H1 (cell line): ENCODE measurements at regions not wholly inside any gene's neighbourhood (a gene's known extent, or its start where the extent isn't known, plus 50 kb on each side); places are given as distances from the start of the nearest gene placed in this dataset.

ENCODE experiments used
- PHF8 ChIP-seq: fragments of 200-600 bp; sonication (generic); conservative IDR thresholded peaks from 2 replicates; pipeline ENCODE4 v1.7.1; 2012; ENCODE audit warnings: low read depth, mild to moderate bottlenecking, inconsistent platforms, low read length, moderate library complexity
- SIN3A ChIP-seq, 2 experiments: IDR thresholded peaks in 1 of 2; conservative IDR thresholded peaks in 1 of 2; 2 replicates each; pipeline ENCODE4 v1.6.1; 2011 to 2012; ENCODE audit warnings: low read length in 2 of 2, improper control_type of control experiment in 1 of 2, low read depth in 1 of 2, mild to moderate bottlenecking in 1 of 2
- SP2 ChIP-seq: IDR thresholded peaks from 2 replicates; pipeline ENCODE4 v1.6.1; 2012; ENCODE audit warnings: mild to moderate bottlenecking, low read length, inconsistent platforms

DNA sequence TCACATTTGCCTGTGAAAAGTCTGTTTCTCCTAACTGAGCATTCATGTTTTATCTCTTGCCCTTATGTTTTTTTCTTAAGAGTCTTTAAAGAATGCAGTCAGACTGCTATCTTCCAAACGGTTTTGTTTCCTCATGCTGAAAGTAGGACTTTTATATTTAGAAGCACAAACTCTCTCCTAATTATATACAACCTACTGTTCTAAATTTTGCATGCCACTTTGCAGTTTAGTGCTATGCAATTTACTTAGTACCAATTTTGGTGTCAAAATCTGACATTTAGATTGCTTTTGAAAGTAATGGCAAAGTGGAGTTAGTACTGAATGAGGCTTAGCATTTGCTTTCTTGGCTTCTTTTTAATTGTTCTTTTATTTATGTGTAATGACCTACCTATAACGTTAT lies 55.1 kb upstream of the PCDH20 start (continued):
- TF ChIP-seq PHF8 = no peak
- TF ChIP-seq SP2 = no peak
- no peak for TF ChIP-seq SIN3A (conservative IDR thresholded peaks at IDR 0.05 in 1 of 2, IDR thresholded peaks at IDR 0.05 in 1 of 2; ENCODE audit: low read depth in 1 of 2, low read length in 2 of 2)
- TF ChIP-seq, all 59 proteins: peak for 0
